SK-N-SH treated with all-trans-retinoic acid at 6 μM for 48 hours (cell line): ENCODE measurements at regions not wholly inside any gene's neighbourhood (a gene's known extent, or its start where the extent isn't known, plus 50 kb on each side); places are given as distances from the start of the nearest gene placed in this dataset.

ENCODE experiments used
- ATAC-seq: fragments of 200-7000 bp; cut with Tn5 transposase; 3 replicates; pipeline ENCODE4 v1.9.1; 2020; ENCODE audit warnings: mild to moderate bottlenecking, moderate library complexity
- BACH2 ChIP-seq: fragments of 250-450 bp; sonication (Bioruptor Pico); IDR thresholded peaks from 2 replicates; pipeline ENCODE4 v1.9.0; 2021; ENCODE audit warnings: mild to moderate bottlenecking, borderline replicate concordance
- CREB5 ChIP-seq: fragments of 250-450 bp; sonication (Bioruptor Pico); IDR thresholded peaks from 2 replicates; pipeline ENCODE4 v1.5.1; 2020; ENCODE audit warnings: low read depth, mild to moderate bottlenecking, moderate library complexity
- CSDC2 ChIP-seq: fragments of 250-450 bp; sonication (Bioruptor Pico); IDR thresholded peaks from 2 replicates; pipeline ENCODE4 v1.5.0; 2020; ENCODE audit warnings: mild to moderate bottlenecking, moderate library complexity
- CSRNP3 ChIP-seq: fragments of 250-450 bp; sonication (Bioruptor Pico); IDR thresholded peaks from 2 replicates; pipeline ENCODE4 v1.5.1; 2021; ENCODE audit warnings: mild to moderate bottlenecking, moderate library complexity
- ESRRG ChIP-seq: fragments of 250-450 bp; sonication (Bioruptor Pico); IDR thresholded peaks from 2 replicates; pipeline ENCODE4 v1.6.1; 2021; ENCODE audit warnings: mild to moderate bottlenecking
- GLIS3 ChIP-seq: fragments of 250-450 bp; sonication (Bioruptor Pico); IDR thresholded peaks from 2 replicates; pipeline ENCODE4 v1.5.0; 2020; ENCODE audit warnings: mild to moderate bottlenecking, moderate library complexity
- ISL1 ChIP-seq: fragments of 250-450 bp; sonication (Bioruptor Pico); IDR thresholded peaks from 2 replicates; pipeline ENCODE4 v2.1.2; 2022; ENCODE audit warnings: mild to moderate bottlenecking, moderate library complexity
- OSR1 ChIP-seq: fragments of 250-450 bp; sonication (Bioruptor Pico); IDR thresholded peaks from 2 replicates; pipeline ENCODE4 v1.8.0; 2022; ENCODE audit warnings: moderate library complexity, mild to moderate bottlenecking, inconsistent platforms
- PPARA ChIP-seq: fragments of 250-450 bp; sonication (Bioruptor Pico); IDR thresholded peaks from 2 replicates; pipeline ENCODE4 v1.5.0; 2020; ENCODE audit warnings: mild to moderate bottlenecking, borderline replicate concordance
- RARB ChIP-seq: fragments of 250-450 bp; sonication (Bioruptor Pico); IDR thresholded peaks from 2 replicates; pipeline ENCODE4 v1.8.0; 2021; ENCODE audit warnings: mild to moderate bottlenecking, moderate library complexity
- SNAI2 ChIP-seq: fragments of 250-450 bp; sonication (Bioruptor Pico); IDR thresholded peaks from 2 replicates; pipeline ENCODE4 v1.5.0; 2020; ENCODE audit warnings: mild to moderate bottlenecking, moderate library complexity
- TCF4 ChIP-seq: fragments of 250-450 bp; sonication (Bioruptor Pico); IDR thresholded peaks from 2 replicates; pipeline ENCODE4 v1.8.0; 2021; ENCODE audit warnings: mild to moderate bottlenecking, moderate library complexity, borderline replicate concordance
- TOX ChIP-seq: fragments of 250-450 bp; sonication (Bioruptor Pico); IDR thresholded peaks from 2 replicates; pipeline ENCODE4 v1.8.0; 2021; ENCODE audit warnings: mild to moderate bottlenecking, moderate library complexity, borderline replicate concordance
- TSHZ2 ChIP-seq: fragments of 250-450 bp; sonication (Bioruptor Pico); IDR thresholded peaks from 2 replicates; pipeline ENCODE4 v1.5.0; 2020; ENCODE audit warnings: mild to moderate bottlenecking, moderate library complexity
- ZC3H10 ChIP-seq: fragments of 250-450 bp; sonication (Bioruptor Pico); IDR thresholded peaks from 2 replicates; pipeline ENCODE4 v1.5.1; 2021; ENCODE audit warnings: mild to moderate bottlenecking, moderate library complexity
- ZFP3 ChIP-seq: fragments of 250-450 bp; sonication (Bioruptor Pico); IDR thresholded peaks from 2 replicates; pipeline ENCODE4 v1.5.0; 2020; ENCODE audit warnings: mild to moderate bottlenecking, moderate library complexity
- ZFP30 ChIP-seq: fragments of 450-650 bp; formaldehyde crosslinking; IDR thresholded peaks from 2 replicates; pipeline ENCODE4 v1.5.0; 2022; ENCODE audit warnings: mild to moderate bottlenecking, moderate library complexity
- ZNF565 ChIP-seq: fragments of 450-650 bp; formaldehyde crosslinking; conservative IDR thresholded peaks from 2 replicates; pipeline ENCODE4 v1.5.0; 2020; ENCODE audit warnings: low read depth, mild to moderate bottlenecking, moderate library complexity
- ZNF70 ChIP-seq: fragments of 450-650 bp; formaldehyde crosslinking; IDR thresholded peaks from 2 replicates; pipeline ENCODE4 v1.5.0; 2020; ENCODE audit warnings: mild to moderate bottlenecking, moderate library complexity
- ZNF8 ChIP-seq: fragments of 450-650 bp; formaldehyde crosslinking; IDR thresholded peaks from 2 replicates; pipeline ENCODE4 v1.5.0; 2020; ENCODE audit warnings: mild to moderate bottlenecking, moderate library complexity
- TF ChIP-seq, protein P1 (sequence below): fragments of 250-450 bp; sonication (Bioruptor Pico); IDR thresholded peaks from 2 replicates; pipeline ENCODE4 v1.8.0; 2021; ENCODE audit warnings: low read depth, mild to moderate bottlenecking, moderate library complexity, borderline replicate concordance

- no peak for ATAC-seq
- no peak for TF ChIP-seq CREB5 (CRISPR knock-in tag)
- TF ChIP-seq RARB (CRISPR knock-in tag): no peak
- TF ChIP-seq ZNF565 (CRISPR knock-in tag): no peak
- TF ChIP-seq ZNF70 (CRISPR knock-in tag): no peak
- TF ChIP-seq ZFP30: no peak
- TF ChIP-seq GLIS3 (CRISPR knock-in tag): no peak
- no peak for TF ChIP-seq TOX (CRISPR knock-in tag)
- no peak for TF ChIP-seq PPARA (CRISPR knock-in tag)
- no peak for TF ChIP-seq TSHZ2 (CRISPR knock-in tag)
- no peak for TF ChIP-seq CSRNP3 (CRISPR knock-in tag)
- TF ChIP-seq OSR1 (CRISPR knock-in tag): no peak
- TF ChIP-seq ZFP3: no peak
- no peak for TF ChIP-seq SNAI2 (CRISPR knock-in tag)
- no peak for TF ChIP-seq TCF4 (CRISPR knock-in tag)
- TF ChIP-seq ZNF8: no peak
- TF ChIP-seq ZC3H10: no peak
- TF ChIP-seq, protein P1, sequence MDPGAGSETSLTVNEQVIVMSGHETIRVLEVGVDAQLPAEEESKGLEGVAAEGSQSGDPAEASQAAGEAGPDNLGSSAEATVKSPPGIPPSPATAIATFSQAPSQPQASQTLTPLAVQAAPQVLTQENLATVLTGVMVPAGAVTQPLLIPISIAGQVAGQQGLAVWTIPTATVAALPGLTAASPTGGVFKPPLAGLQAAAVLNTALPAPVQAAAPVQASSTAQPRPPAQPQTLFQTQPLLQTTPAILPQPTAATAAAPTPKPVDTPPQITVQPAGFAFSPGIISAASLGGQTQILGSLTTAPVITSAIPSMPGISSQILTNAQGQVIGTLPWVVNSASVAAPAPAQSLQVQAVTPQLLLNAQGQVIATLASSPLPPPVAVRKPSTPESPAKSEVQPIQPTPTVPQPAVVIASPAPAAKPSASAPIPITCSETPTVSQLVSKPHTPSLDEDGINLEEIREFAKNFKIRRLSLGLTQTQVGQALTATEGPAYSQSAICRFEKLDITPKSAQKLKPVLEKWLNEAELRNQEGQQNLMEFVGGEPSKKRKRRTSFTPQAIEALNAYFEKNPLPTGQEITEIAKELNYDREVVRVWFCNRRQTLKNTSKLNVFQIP (CRISPR knock-in tag): no peak
- TF ChIP-seq CSDC2 (CRISPR knock-in tag): no peak
- no peak for TF ChIP-seq ISL1 (CRISPR knock-in tag)
These were observed 231.9 kb upstream of the FOXN3 start for GRCh38 chr14:89648924-89649323.

- TF ChIP-seq TCF4 (CRISPR knock-in tag) (no peak), ZC3H10 (no peak), TOX (CRISPR knock-in tag) (no peak), CSDC2 (CRISPR knock-in tag) (no peak), ZNF565 (CRISPR knock-in tag) (no peak), CSRNP3 (CRISPR knock-in tag) (no peak), ZNF70 (CRISPR knock-in tag) (no peak), BACH2 (CRISPR knock-in tag) (no peak), RARB (CRISPR knock-in tag) (no peak), ZNF8 (no peak), OSR1 (CRISPR knock-in tag) (no peak), CREB5 (CRISPR knock-in tag) (no peak), ESRRG (no peak), ZFP30 (no peak), SNAI2 (CRISPR knock-in tag) (no peak)
- TF ChIP-seq, protein P1 (CRISPR knock-in tag): no peak
- no peak for ATAC-seq
These were observed 231.5 kb upstream of the FOXN3 start for GRCh38 chr14:89648510-89648909.
